H9 (cell line): ENCODE measurements at regions not wholly inside any gene's neighbourhood (a gene's known extent, or its start where the extent isn't known, plus 50 kb on each side); places are given as distances from the start of the nearest gene placed in this dataset.
A peak's percentile ranks its signal among the peaks of the same experiment; 100 is the strongest.

Source experiments
- DNase-seq: peaks from one replicate; pipeline ENCODE4 v3.0.0-alpha.2; 2017
- H2AFZ ChIP-seq: one replicate; pipeline ENCODE4 v1.6.1; 2013; ENCODE audit warnings: mild to moderate bottlenecking, low read length, control low read depth, moderate library complexity
- H2AK5ac ChIP-seq: 2 replicates; pipeline ENCODE4 v1.6.1; 2013; ENCODE audit warnings: low read length, control low read depth, mixed read lengths; ENCODE audit not compliant: insufficient read length
- H2BK120ac ChIP-seq: one replicate; pipeline ENCODE4 v1.6.1; 2013; ENCODE audit warnings: low read depth, mild to moderate bottlenecking, low read length, control low read depth, inconsistent platforms; ENCODE audit not compliant: poor library complexity, severe bottlenecking
- H2BK12ac ChIP-seq: 2 replicates; pipeline ENCODE4 v1.6.1; 2013; ENCODE audit warnings: low read length, control low read depth, mixed read lengths, low read depth; ENCODE audit not compliant: insufficient read length
- H2BK15ac ChIP-seq: 2 replicates; pipeline ENCODE4 v1.6.1; 2013; ENCODE audit warnings: low read depth, low read length, control low read depth
- H2BK20ac ChIP-seq: one replicate; pipeline ENCODE4 v1.6.1; 2013; ENCODE audit warnings: low read depth, mild to moderate bottlenecking, low read length, control low read depth, inconsistent platforms; ENCODE audit not compliant: poor library complexity, severe bottlenecking
- H2BK5ac ChIP-seq: 2 replicates; pipeline ENCODE4 v1.6.1; 2013; ENCODE audit warnings: low read length, control low read depth, mixed read lengths; ENCODE audit not compliant: insufficient read length
- H3K14ac ChIP-seq: 2 replicates; pipeline ENCODE4 v1.6.1; 2013; ENCODE audit warnings: low read length, control low read depth; ENCODE audit not compliant: insufficient read depth
- H3K18ac ChIP-seq: 2 replicates; pipeline ENCODE4 v1.6.1; 2013; ENCODE audit warnings: low read depth, mild to moderate bottlenecking, mixed read lengths, low read length, control low read depth; ENCODE audit not compliant: insufficient read length
- H3K23ac ChIP-seq: 2 replicates; pipeline ENCODE4 v1.6.1; 2013; ENCODE audit warnings: low read length, control low read depth, mixed read lengths, low read depth; ENCODE audit not compliant: insufficient read length
- H3K23me2 ChIP-seq: 2 replicates; pipeline ENCODE4 v1.6.1; 2013; ENCODE audit warnings: low read depth, mild to moderate bottlenecking, mixed read lengths, low read length, control low read depth; ENCODE audit not compliant: insufficient read length, poor library complexity, severe bottlenecking
- H3K27ac ChIP-seq: 2 replicates; pipeline ENCODE4 v1.5.1; 2013; ENCODE audit warnings: low read length, control low read depth, mixed read lengths, low read depth; ENCODE audit not compliant: insufficient read length
- H3K27me3 ChIP-seq: 2 replicates; pipeline ENCODE4 v1.6.1; 2013; ENCODE audit warnings: low read length, control low read depth, inconsistent platforms; ENCODE audit not compliant: insufficient read depth
- H3K4ac ChIP-seq: 2 replicates; pipeline ENCODE4 v1.6.1; 2013; ENCODE audit warnings: low read depth, mild to moderate bottlenecking, control low read depth, inconsistent platforms, low read length, moderate library complexity
- H3K4me1 ChIP-seq: 2 replicates; pipeline ENCODE4 v1.6.1; 2013; ENCODE audit warnings: low read length, control low read depth, inconsistent platforms; ENCODE audit not compliant: insufficient read depth
- H3K4me2 ChIP-seq: 2 replicates; pipeline ENCODE4 v1.6.1; 2013; ENCODE audit warnings: low read length, control low read depth, mixed read lengths; ENCODE audit not compliant: insufficient read length, insufficient read depth
- H3K56ac ChIP-seq: 2 replicates; pipeline ENCODE4 v1.6.1; 2013; ENCODE audit warnings: low read depth, mild to moderate bottlenecking, mixed read lengths, low read length, control low read depth; ENCODE audit not compliant: insufficient read length
- H3K79me1 ChIP-seq: 2 replicates; pipeline ENCODE4 v1.6.1; 2013; ENCODE audit warnings: low read depth, mild to moderate bottlenecking, moderate library complexity, low read length, control low read depth, inconsistent platforms; ENCODE audit not compliant: insufficient read depth, poor library complexity, severe bottlenecking
- H3K79me2 ChIP-seq: 2 replicates; pipeline ENCODE4 v1.6.1; 2013; ENCODE audit warnings: low read length, control low read depth, inconsistent platforms; ENCODE audit not compliant: insufficient read depth
- H3K9ac ChIP-seq: 2 replicates; pipeline ENCODE4 v1.6.1; 2013; ENCODE audit warnings: low read length, control low read depth, mixed read lengths; ENCODE audit not compliant: insufficient read length; ENCODE audit errors: extremely low read depth
- H3K9me3 ChIP-seq: one replicate; pipeline ENCODE4 v1.6.1; 2013; ENCODE audit warnings: low read depth, low read length, inconsistent platforms; ENCODE audit not compliant: control insufficient read depth
- H3T11ph ChIP-seq: one replicate; pipeline ENCODE4 v1.6.1; 2013; ENCODE audit warnings: mild to moderate bottlenecking, low read length, control low read depth, inconsistent platforms
- H4K20me1 ChIP-seq: one replicate; pipeline ENCODE4 v1.6.1; 2013; ENCODE audit not compliant: control insufficient read depth, insufficient read length, insufficient read depth
- H4K5ac ChIP-seq: 2 replicates; pipeline ENCODE4 v1.6.1; 2013; ENCODE audit warnings: low read depth, mild to moderate bottlenecking, mixed read lengths, low read length, control low read depth; ENCODE audit not compliant: insufficient read length
- H4K8ac ChIP-seq: replicated peaks from 2 replicates; pipeline ENCODE4 v1.6.1; 2013; ENCODE audit warnings: low read length, control low read depth, mixed read lengths, low read depth; ENCODE audit not compliant: insufficient read length
- H4K91ac ChIP-seq: 2 replicates; pipeline ENCODE4 v1.6.1; 2013; ENCODE audit warnings: low read depth, mild to moderate bottlenecking, moderate library complexity, mixed read lengths, low read length, control low read depth; ENCODE audit not compliant: insufficient read length
- H3K27ac Mint-ChIP-seq, 3 experiments: 2 replicates in 2 of 3; 3 replicates in 1 of 3; pipeline ENCODE4 v1.8.0; 2020 to 2021; ENCODE audit warnings: mixed read lengths in 3 of 3, mild to moderate bottlenecking in 1 of 3, moderate library complexity in 1 of 3
- H3K27me3 Mint-ChIP-seq: 2 replicates; pipeline ENCODE4 v1.8.0; 2021; ENCODE audit warnings: low read depth, mild to moderate bottlenecking, moderate library complexity, mixed read lengths
- H3K36me3 Mint-ChIP-seq, 3 experiments: 2 replicates in 2 of 3; 3 replicates in 1 of 3; pipeline ENCODE4 v1.8.0; 2020 to 2021; ENCODE audit warnings: low read depth in 3 of 3, mixed read lengths in 3 of 3; ENCODE audit not compliant: insufficient read depth in 1 of 3
- H3K4me1 Mint-ChIP-seq, 2 experiments: 2 replicates each; pipeline ENCODE4 v1.8.0; 2020; ENCODE audit warnings: mixed read lengths in 2 of 2
- H3K4me3 Mint-ChIP-seq, 2 experiments: 2 replicates in 1 of 2; 3 replicates in 1 of 2; pipeline ENCODE4 v1.8.0; 2020 to 2021; ENCODE audit warnings: mild to moderate bottlenecking in 2 of 2, mixed read lengths in 2 of 2, moderate library complexity in 1 of 2
- H3K9me3 Mint-ChIP-seq, 2 experiments: 2 replicates in 1 of 2; 3 replicates in 1 of 2; pipeline ENCODE4 v1.8.0; 2020; ENCODE audit warnings: mild to moderate bottlenecking in 2 of 2, mixed read lengths in 2 of 2, moderate library complexity in 1 of 2
- CTCF ChIP-seq: fragments of 200-600 bp; sonication (generic); conservative IDR thresholded peaks from 3 replicates; pipeline ENCODE4 v1.8.0; 2021; ENCODE audit warnings: antibody characterized with exemption, mild to moderate bottlenecking
- WGBS: extraction: QIAGEN DNeasy Blood & Tissue Kit; methylation state at CpG from one replicate; pipeline ENCODE4 v1.1.7; 2013; ENCODE audit warnings: missing lambda C conversion rate, low lambda C conversion rate, mixed read lengths; ENCODE audit not compliant: insufficient read length; ENCODE audit errors: extremely low coverage; 5-methylcytosine and 5-hydroxymethylcytosine counted together

- Histone ChIP-seq H3K79me2 (no peaks in the 10 kb centered on the region), H3K23ac (no peak overlapping the region), H2AFZ (no peak overlapping the region), H3K27ac (no peak overlapping the region), H4K5ac (no peak overlapping the region), H3K9me3 (no peaks in the 10 kb centered on the region), H3K4me2 (no peak overlapping the region), H3K4me1 (peaks cover 5% of the 10 kb centered on the region; the same call in 1 of the 2 replicates), H4K8ac (no peak overlapping the region), H3K56ac (no peak overlapping the region), H3K14ac (no peak overlapping the region), H3K4ac (no peak overlapping the region), H2BK15ac (no peak overlapping the region), H4K91ac (no peak overlapping the region), H3K23me2 (no peaks in the 10 kb centered on the region), H3K9ac (no peak overlapping the region), H2BK120ac (no peak overlapping the region), H3K79me1 (no peaks in the 10 kb centered on the region), H2BK12ac (no peak overlapping the region), H4K20me1 (no peaks in the 10 kb centered on the region), H3K18ac (no peak overlapping the region), H2BK20ac (no peak overlapping the region), H3T11ph (no peak overlapping the region), H2AK5ac (no peak overlapping the region), H3K27me3 (no peaks in the 10 kb centered on the region), H2BK5ac (no peak overlapping the region)
- H3K27me3 Mint-ChIP-seq = peaks cover 2% of the 10 kb centered on the region; the same call in 1 of the 2 replicates
- no peak overlapping the region for H3K4me3 Mint-ChIP-seq
- H3K9me3 Mint-ChIP-seq = no peaks in the 10 kb centered on the region; a peak in 1 of 5 replicates
- H3K36me3 Mint-ChIP-seq = no peaks in the 10 kb centered on the region
- WGBS = no CpG with 5 or more reads among the region's 4 CpGs
- peaks cover 13 to 20% of the 10 kb centered on the region in 2 experiments for H3K4me1 Mint-ChIP-seq
- no peak for TF ChIP-seq CTCF
- no peak for DNase-seq
- peak overlapping the region in 1 of 3 experiments; percentile 8; a peak in 1 of 7 replicates for H3K27ac Mint-ChIP-seq
These were observed 167.9 kb upstream of the PRSS1 start for GRCh38 chr7:142581341-142581740.
